ENCODE measurements at regions not wholly inside any gene's neighbourhood (a gene's known extent, or its start where the extent isn't known, plus 50 kb on each side); places are given as distances from the start of the nearest gene placed in this dataset.

GRCh38 chr2:200079356-200079755 lies 124.0 kb downstream of the MAIP1 start:
- Mint-ChIP-seq H3K36me3 (ENCODE audit: insufficient read depth, unreplicated experiment) (no peaks in the 10 kb centered on the region), H3K27me3 (ENCODE audit: insufficient read depth, unreplicated experiment) (no peaks in the 10 kb centered on the region), H3K9me3 (ENCODE audit: unreplicated experiment) (no peaks in the 10 kb centered on the region), H3K4me1 (ENCODE audit: low read depth, unreplicated experiment) (peaks cover 24% of the 10 kb centered on the region), H3K27ac (ENCODE audit: unreplicated experiment) (no peak overlapping the region), H3K4me3 (ENCODE audit: unreplicated experiment) (no peak overlapping the region)
- DNase-seq = no peak
- Histone ChIP-seq H3K9me3 (no peaks in the 10 kb centered on the region), H3K27me3 (replicated peaks; ENCODE audit: control insufficient read depth, insufficient read depth, low read length) (no peaks in the 10 kb centered on the region), H3K4me1 (peaks cover 30% of the 10 kb centered on the region), H3K4me3 (ENCODE audit: low read depth, low read length) (no peak overlapping the region), H3K36me3 (ENCODE audit: control insufficient read depth, insufficient read depth, low read length) (no peaks in the 10 kb centered on the region)
- ChIA-PET POLR2A (no interaction called here), CTCF (no interaction called here)
- no TSS peak for BruUV-seq (replicated peaks)
- intact Hi-C loops (cut with micrococcal nuclease; ENCODE audit: unreplicated experiment) = loop anchor here (5.0 kb wide), 1 partner anchor 48 kb away; no protein-coding TSS in a partner anchor
- TF ChIP-seq CTCF (IDR thresholded peaks at IDR 0.05; ENCODE audit: insufficient read depth in 1 of 2, low read depth in 1 of 2, low read length in 1 of 2, severe bottlenecking in 1 of 2, unreplicated experiment in 1 of 2) = no peak

GRCh38 chr2:200081236-200081635 lies 125.9 kb downstream of the MAIP1 start:
- POLR2A ChIA-PET = no interaction called here
- intact Hi-C loops (cut with micrococcal nuclease; ENCODE audit: unreplicated experiment) = no loop called here
- TF ChIP-seq CTCF (IDR thresholded peaks at IDR 0.05; ENCODE audit: insufficient read depth in 1 of 2, low read depth in 1 of 2, low read length in 1 of 2, severe bottlenecking in 1 of 2, unreplicated experiment in 1 of 2) = no peak
- H3K27me3 Mint-ChIP-seq (ENCODE audit: insufficient read depth, unreplicated experiment) = no peaks in the 10 kb centered on the region
- BruUV-seq (replicated peaks) = no TSS peak
- Histone ChIP-seq H3K36me3 (ENCODE audit: control insufficient read depth, insufficient read depth, low read length) (no peaks in the 10 kb centered on the region), H3K4me3 (ENCODE audit: low read depth, low read length) (no peak overlapping the region), H3K27me3 (replicated peaks; ENCODE audit: control insufficient read depth, insufficient read depth, low read length) (no peaks in the 10 kb centered on the region), H3K9me3 (no peaks in the 10 kb centered on the region), H3K4me1 (peaks cover 22% of the 10 kb centered on the region)
- H3K4me3 Mint-ChIP-seq (ENCODE audit: unreplicated experiment) = no peak overlapping the region
- no peak overlapping the region for H3K27ac Mint-ChIP-seq (ENCODE audit: unreplicated experiment)
- CTCF ChIA-PET = no interaction called here
- no peaks in the 10 kb centered on the region for H3K9me3 Mint-ChIP-seq (ENCODE audit: unreplicated experiment)
- H3K4me1 Mint-ChIP-seq (ENCODE audit: low read depth, unreplicated experiment) = peaks cover 14% of the 10 kb centered on the region
- no peaks in the 10 kb centered on the region for H3K36me3 Mint-ChIP-seq (ENCODE audit: insufficient read depth, unreplicated experiment)
- DNase-seq = no peak

- Mint-ChIP-seq H3K4me3 (ENCODE audit: unreplicated experiment) (no peak overlapping the region), H3K27me3 (ENCODE audit: insufficient read depth, unreplicated experiment) (no peaks in the 10 kb centered on the region), H3K4me1 (ENCODE audit: low read depth, unreplicated experiment) (peaks cover 8% of the 10 kb centered on the region), H3K27ac (ENCODE audit: unreplicated experiment) (no peak overlapping the region), H3K36me3 (ENCODE audit: insufficient read depth, unreplicated experiment) (no peaks in the 10 kb centered on the region), H3K9me3 (ENCODE audit: unreplicated experiment) (no peaks in the 10 kb centered on the region)
- Histone ChIP-seq H3K4me3 (ENCODE audit: low read depth, low read length) (no peak overlapping the region), H3K27me3 (replicated peaks; ENCODE audit: control insufficient read depth, insufficient read depth, low read length) (no peaks in the 10 kb centered on the region), H3K36me3 (ENCODE audit: control insufficient read depth, insufficient read depth, low read length) (no peaks in the 10 kb centered on the region), H3K4me1 (peaks cover 20% of the 10 kb centered on the region), H3K9me3 (no peaks in the 10 kb centered on the region)
- no peak for DNase-seq
- no TSS peak for BruUV-seq (replicated peaks)
- TF ChIP-seq CTCF (IDR thresholded peaks at IDR 0.05; ENCODE audit: insufficient read depth in 1 of 2, low read depth in 1 of 2, low read length in 1 of 2, severe bottlenecking in 1 of 2, unreplicated experiment in 1 of 2) = no peak
- POLR2A ChIA-PET = interaction anchor here (0.6 kb wide), 1 partner anchor 129 kb away, joined by 3 read pairs; no protein-coding TSS in a partner anchor
- intact Hi-C loops (cut with micrococcal nuclease; ENCODE audit: unreplicated experiment) = no loop called here
- CTCF ChIA-PET = no interaction called here
These were observed 126.4 kb downstream of the MAIP1 start for GRCh38 chr2:200081811-200082210.

Data from Caco-2 (cell line).